IMR-90 (cell line): ENCODE measurements at regions not wholly inside any gene's neighbourhood (a gene's known extent, or its start where the extent isn't known, plus 50 kb on each side); places are given as distances from the start of the nearest gene placed in this dataset.

ENCODE experiments used
- MXI1 ChIP-seq: IDR thresholded peaks from 2 replicates; pipeline ENCODE4 v1.6.1; 2012; ENCODE audit warnings: low read depth, mild to moderate bottlenecking, low read length, moderate library complexity, borderline replicate concordance
- NFE2L2 ChIP-seq: fragments of 150-350 bp; IDR thresholded peaks from 2 replicates; pipeline ENCODE4 v1.6.1; 2016; ENCODE audit warnings: low read depth, mild to moderate bottlenecking, low read length
- POLR2A ChIP-seq: IDR thresholded peaks from 2 replicates; pipeline ENCODE4 v1.6.1; 2012; ENCODE audit warnings: mild to moderate bottlenecking, low read depth, low read length
- RCOR1 ChIP-seq: IDR thresholded peaks from 2 replicates; pipeline ENCODE4 v1.6.1; 2012; ENCODE audit warnings: mild to moderate bottlenecking, low read length, improper control_type of control experiment; ENCODE audit not compliant: insufficient replicate concordance
- TF ChIP-seq, protein P1 (sequence below): conservative IDR thresholded peaks from 2 replicates; pipeline ENCODE4 v1.5.1; 2012; ENCODE audit warnings: mild to moderate bottlenecking, low read depth, low read length, improper control_type of control experiment

- TF ChIP-seq RCOR1 (no peak), MXI1 (no peak), POLR2A (no peak), NFE2L2 (no peak)
- TF ChIP-seq, protein P1, sequence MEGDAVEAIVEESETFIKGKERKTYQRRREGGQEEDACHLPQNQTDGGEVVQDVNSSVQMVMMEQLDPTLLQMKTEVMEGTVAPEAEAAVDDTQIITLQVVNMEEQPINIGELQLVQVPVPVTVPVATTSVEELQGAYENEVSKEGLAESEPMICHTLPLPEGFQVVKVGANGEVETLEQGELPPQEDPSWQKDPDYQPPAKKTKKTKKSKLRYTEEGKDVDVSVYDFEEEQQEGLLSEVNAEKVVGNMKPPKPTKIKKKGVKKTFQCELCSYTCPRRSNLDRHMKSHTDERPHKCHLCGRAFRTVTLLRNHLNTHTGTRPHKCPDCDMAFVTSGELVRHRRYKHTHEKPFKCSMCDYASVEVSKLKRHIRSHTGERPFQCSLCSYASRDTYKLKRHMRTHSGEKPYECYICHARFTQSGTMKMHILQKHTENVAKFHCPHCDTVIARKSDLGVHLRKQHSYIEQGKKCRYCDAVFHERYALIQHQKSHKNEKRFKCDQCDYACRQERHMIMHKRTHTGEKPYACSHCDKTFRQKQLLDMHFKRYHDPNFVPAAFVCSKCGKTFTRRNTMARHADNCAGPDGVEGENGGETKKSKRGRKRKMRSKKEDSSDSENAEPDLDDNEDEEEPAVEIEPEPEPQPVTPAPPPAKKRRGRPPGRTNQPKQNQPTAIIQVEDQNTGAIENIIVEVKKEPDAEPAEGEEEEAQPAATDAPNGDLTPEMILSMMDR, result no peak
Observed at GRCh38 chr5:142206801-142207200, 98.2 kb downstream of the NDFIP1 start.
